ENCODE measurements at regions not wholly inside any gene's neighbourhood (a gene's known extent, or its start where the extent isn't known, plus 50 kb on each side); places are given as distances from the start of the nearest gene placed in this dataset.

DNA sequence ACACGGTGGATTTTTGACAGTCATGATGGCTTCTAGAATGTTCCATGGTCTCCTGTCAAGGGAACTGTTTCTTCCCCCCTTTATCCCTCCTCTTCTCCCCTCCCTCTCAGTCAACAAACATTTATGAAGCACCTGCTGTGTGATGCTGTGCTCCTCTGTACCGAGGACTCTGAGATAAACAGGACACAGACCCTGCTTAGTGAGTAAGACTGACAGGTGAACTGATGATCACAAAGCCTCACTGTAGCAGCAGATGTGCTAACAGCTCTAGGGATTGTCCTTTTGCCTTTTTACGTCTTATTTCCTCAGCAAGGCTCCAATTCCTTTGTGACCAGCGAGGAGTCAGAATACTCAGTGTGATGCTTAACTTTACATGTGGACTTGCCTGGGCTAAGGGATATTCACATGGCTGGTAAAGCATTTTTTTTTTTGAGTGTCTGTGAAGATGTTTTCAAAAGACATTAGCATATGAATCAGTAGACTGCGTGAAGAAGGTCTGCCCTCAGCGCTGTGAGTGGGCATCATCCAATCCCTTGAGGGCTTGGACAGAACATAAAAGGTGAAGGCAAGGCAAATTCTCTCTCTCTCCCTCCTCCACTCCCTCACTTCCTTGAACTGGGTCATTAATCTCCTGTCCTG is 170.1 kb downstream of the ADRA2A start (continued):
- TF ChIP-seq E2F6 (IDR thresholded peaks at IDR 0.05): no peak
- no peak for TF ChIP-seq GTF2F1 (IDR thresholded peaks at IDR 0.05; ENCODE audit: borderline replicate concordance, low read depth, low read length)
- TF ChIP-seq KDM1A (IDR thresholded peaks at IDR 0.05; ENCODE audit: borderline replicate concordance, low read length): no peak
- TF ChIP-seq TCF12 (IDR thresholded peaks at IDR 0.05; ENCODE audit: low read depth, low read length): no peak
- no peak for TF ChIP-seq HDAC2 (IDR thresholded peaks at IDR 0.05; ENCODE audit: borderline replicate concordance in 1 of 2, low read depth in 2 of 2, low read length in 2 of 2)
- no peak for TF ChIP-seq SIRT6 (IDR thresholded peaks at IDR 0.05; ENCODE audit: low read length)
- no peak for TF ChIP-seq SRF (IDR thresholded peaks at IDR 0.05; ENCODE audit: low read depth, low read length)
- no peak for TF ChIP-seq MAX (IDR thresholded peaks at IDR 0.05)
- TF ChIP-seq CHD2 (IDR thresholded peaks at IDR 0.05; ENCODE audit: low read length): no peak

Data from H1 (cell line).